H1 (cell line): ENCODE measurements at regions not wholly inside any gene's neighbourhood (a gene's known extent, or its start where the extent isn't known, plus 50 kb on each side); places are given as distances from the start of the nearest gene placed in this dataset.

ENCODE experiments used
- CTCF ChIA-PET: fragments of 300-600 bp; sonication (Branson Sonifier 250); formaldehyde crosslinking; loops from one replicate; lab custom pipeline; 2021; ENCODE audit not compliant: partially characterized antibody; lab: Charles Lee
- POLR2A ChIA-PET: fragments of 300-600 bp; sonication (Branson Sonifier 250); formaldehyde crosslinking; loops from one replicate; lab custom pipeline; 2021; ENCODE audit warnings: inconsistent platforms; ENCODE audit not compliant: partially characterized antibody; lab: Charles Lee
- DNase-seq, 2 experiments: peaks; one replicate each; pipeline versions ENCODE4 v3.0.0 to v3.0.0-alpha.2; 2010 to 2022; ENCODE audit warnings: low spot score in 2 of 2, low read depth in 1 of 2, mixed read lengths in 1 of 2
- FAIRE-seq: peaks from 2 replicates; lab custom pipeline; 2011; peaks lifted over from hg19 to GRCh38; lab: Jason Lieb, UNC
- H2AFZ ChIP-seq: 2 replicates; pipeline ENCODE4 v1.8.1; 2012; ENCODE audit warnings: low read length, inconsistent platforms
- H2AK5ac ChIP-seq: 2 replicates; pipeline ENCODE4 v1.6.1; 2013; ENCODE audit warnings: low read depth, low read length
- H2BK120ac ChIP-seq: replicated peaks from 2 replicates; pipeline ENCODE3; 2013; ENCODE audit warnings: low read depth, low read length, inconsistent platforms
- H2BK12ac ChIP-seq: 2 replicates; pipeline ENCODE4 v1.6.1; 2013; ENCODE audit warnings: low read depth, low read length
- H2BK15ac ChIP-seq: 2 replicates; pipeline ENCODE4 v1.6.1; 2013; ENCODE audit warnings: low read length
- H2BK20ac ChIP-seq: 2 replicates; pipeline ENCODE4 v1.6.1; 2013; ENCODE audit warnings: low read length
- H2BK5ac ChIP-seq: 2 replicates; pipeline ENCODE4 v1.6.1; 2013; ENCODE audit warnings: low read depth, low read length
- H3K14ac ChIP-seq: 2 replicates; pipeline ENCODE4 v1.6.1; 2013; ENCODE audit warnings: inconsistent platforms; ENCODE audit not compliant: insufficient read length
- H3K18ac ChIP-seq: 2 replicates; pipeline ENCODE4 v1.6.1; 2013; ENCODE audit warnings: low read length; ENCODE audit errors: extremely low read depth
- H3K23ac ChIP-seq: 2 replicates; pipeline ENCODE4 v1.6.1; 2013; ENCODE audit warnings: inconsistent platforms; ENCODE audit not compliant: insufficient read length
- H3K23me2 ChIP-seq: 2 replicates; pipeline ENCODE4 v1.6.1; 2013; ENCODE audit warnings: low read depth, low read length
- H3K27ac ChIP-seq: 2 replicates; pipeline ENCODE4 v1.6.1; 2011; ENCODE audit warnings: low read depth, low read length, inconsistent platforms
- H3K27me3 ChIP-seq, 4 experiments: replicated peaks in 1 of 4; 1 replicate in 1 of 4; 2 replicates in 3 of 4; pipeline versions ENCODE4 v1.6.1 to v1.8.1; 2011 to 2013; ENCODE audit warnings: low read length in 3 of 4, mild to moderate bottlenecking in 3 of 4, inconsistent platforms in 2 of 4, mixed read lengths in 2 of 4, moderate library complexity in 1 of 4; ENCODE audit not compliant: control insufficient read depth in 3 of 4, insufficient read depth in 3 of 4; ENCODE audit errors: extremely low read depth in 1 of 4
- H3K36me3 ChIP-seq, 4 experiments: 2 replicates each; pipeline versions ENCODE4 v1.6.1 to v1.8.1; 2011 to 2013; ENCODE audit warnings: mild to moderate bottlenecking in 4 of 4, low read length in 3 of 4, moderate library complexity in 2 of 4, control low read depth in 1 of 4, inconsistent platforms in 1 of 4; ENCODE audit not compliant: insufficient read depth in 4 of 4, control insufficient read depth in 2 of 4
- H3K4ac ChIP-seq: replicated peaks from 2 replicates; pipeline ENCODE3; 2013; ENCODE audit warnings: low read length, low read depth, mixed read lengths, inconsistent platforms; ENCODE audit not compliant: insufficient read length
- H3K4me1 ChIP-seq, 4 experiments: replicated peaks in 1 of 4; 1 replicate in 1 of 4; 2 replicates in 3 of 4; pipeline versions ENCODE4 v1.6.1 to v1.8.1; 2011 to 2013; ENCODE audit warnings: low read length in 3 of 4, inconsistent platforms in 2 of 4, mixed read lengths in 1 of 4; ENCODE audit not compliant: insufficient read depth in 4 of 4, control insufficient read depth in 3 of 4
- H3K4me2 ChIP-seq, 2 experiments: 2 replicates each; pipeline versions ENCODE4 v1.6.1 to v1.8.1; 2011 to 2013; ENCODE audit warnings: low read depth in 2 of 2, low read length in 2 of 2, control low read depth in 1 of 2, inconsistent platforms in 1 of 2, mild to moderate bottlenecking in 1 of 2; ENCODE audit not compliant: insufficient read depth in 1 of 2
- H3K4me3 ChIP-seq, 4 experiments: fragments of 200-600, 300-600 bp in 1 of 4; sonication (generic), shearing (Covaris generic), sonication (Bioruptor Twin) in 1 of 4; 2 replicates each; pipeline versions ENCODE4 v1.5.1 to v1.8.1; 2011 to 2016; ENCODE audit warnings: low read length in 4 of 4, low read depth in 3 of 4, control low read depth in 2 of 4, inconsistent platforms in 2 of 4, mild to moderate bottlenecking in 2 of 4, mixed read lengths in 1 of 4, moderate library complexity in 1 of 4; ENCODE audit not compliant: insufficient read depth in 2 of 4; ENCODE audit errors: extremely low read depth in 1 of 4
- H3K56ac ChIP-seq: replicated peaks from 2 replicates; pipeline ENCODE3; 2013; ENCODE audit warnings: low read depth, mild to moderate bottlenecking, mixed read lengths, low read length, inconsistent platforms; ENCODE audit not compliant: insufficient read length
- H3K79me1 ChIP-seq: 2 replicates; pipeline ENCODE4 v1.6.1; 2013; ENCODE audit warnings: low read depth, low read length, control low read depth
- H3K79me2 ChIP-seq, 2 experiments: 2 replicates each; pipeline versions ENCODE4 v1.6.1 to v1.8.1; 2012 to 2013; ENCODE audit warnings: low read length in 2 of 2, mild to moderate bottlenecking in 2 of 2, inconsistent platforms in 1 of 2; ENCODE audit not compliant: insufficient read depth in 2 of 2, control insufficient read depth in 1 of 2
- H3K9ac ChIP-seq, 4 experiments: replicated peaks in 1 of 4; 1 replicate in 1 of 4; 2 replicates in 3 of 4; pipeline versions ENCODE4 v1.6.1 to v1.8.1; 2011 to 2013; ENCODE audit warnings: low read depth in 3 of 4, low read length in 3 of 4, control low read depth in 2 of 4, mild to moderate bottlenecking in 2 of 4, moderate library complexity in 2 of 4, inconsistent platforms in 1 of 4; ENCODE audit errors: extremely low read depth in 1 of 4
- H3K9me3 ChIP-seq, 2 experiments: 2 replicates each; pipeline versions ENCODE4 v1.6.1 to v1.8.1; 2012 to 2013; ENCODE audit warnings: mild to moderate bottlenecking in 2 of 2, moderate library complexity in 2 of 2, control low read depth in 1 of 2, inconsistent platforms in 1 of 2, low read depth in 1 of 2, low read length in 1 of 2, mixed read lengths in 1 of 2; ENCODE audit not compliant: insufficient read depth in 2 of 2
- H4K20me1 ChIP-seq, 2 experiments: replicated peaks in 1 of 2; 2 replicates each; pipeline versions ENCODE3 to v1.8.1; 2011 to 2013; ENCODE audit warnings: inconsistent platforms in 2 of 2, low read length in 2 of 2, mild to moderate bottlenecking in 1 of 2; ENCODE audit not compliant: insufficient read depth in 2 of 2, control insufficient read depth in 1 of 2
- H4K5ac ChIP-seq: 2 replicates; pipeline ENCODE4 v1.6.1; 2013; ENCODE audit warnings: low read length, low read depth, mixed read lengths, inconsistent platforms; ENCODE audit not compliant: insufficient read length
- H4K8ac ChIP-seq: 2 replicates; pipeline ENCODE4 v1.8.0; 2013; ENCODE audit warnings: mild to moderate bottlenecking, moderate library complexity, low read length, inconsistent platforms; ENCODE audit not compliant: insufficient read depth; ENCODE audit errors: extremely low read depth
- H4K91ac ChIP-seq: replicated peaks from 2 replicates; pipeline ENCODE3; 2013; ENCODE audit warnings: low read length, mixed read lengths, inconsistent platforms; ENCODE audit not compliant: insufficient read length
- CTBP2 ChIP-seq: IDR thresholded peaks from 2 replicates; pipeline ENCODE4 v1.7.0; 2011; ENCODE audit warnings: borderline replicate concordance, mild to moderate bottlenecking, moderate library complexity, mixed read lengths, low read length; ENCODE audit not compliant: insufficient read depth, insufficient read length
- RAD21 ChIP-seq, 2 experiments: IDR thresholded peaks in 1 of 2; conservative IDR thresholded peaks in 1 of 2; 2 replicates each; pipeline ENCODE4 v1.6.1; 2011; ENCODE audit warnings: low read depth in 2 of 2, low read length in 2 of 2, improper control_type of control experiment in 1 of 2, inconsistent platforms in 1 of 2, mild to moderate bottlenecking in 1 of 2, moderate library complexity in 1 of 2
- WGBS, 2 experiments: shearing (Covaris generic) in 1 of 2; methylation state at CpG; one replicate each; pipeline versions ENCODE4 v1.1.6 to v1.1.7; 2013 to 2015; ENCODE audit warnings: low lambda C conversion rate in 2 of 2, mixed read lengths in 2 of 2, inconsistent platforms in 1 of 2, low coverage in 1 of 2, missing lambda C conversion rate in 1 of 2; ENCODE audit not compliant: insufficient replicate concordance in 2 of 2, insufficient coverage in 1 of 2, insufficient read length in 1 of 2; ENCODE audit errors: extremely low coverage in 1 of 2, missing lambda C conversion rate in 1 of 2; 5-methylcytosine and 5-hydroxymethylcytosine counted together

DNA sequence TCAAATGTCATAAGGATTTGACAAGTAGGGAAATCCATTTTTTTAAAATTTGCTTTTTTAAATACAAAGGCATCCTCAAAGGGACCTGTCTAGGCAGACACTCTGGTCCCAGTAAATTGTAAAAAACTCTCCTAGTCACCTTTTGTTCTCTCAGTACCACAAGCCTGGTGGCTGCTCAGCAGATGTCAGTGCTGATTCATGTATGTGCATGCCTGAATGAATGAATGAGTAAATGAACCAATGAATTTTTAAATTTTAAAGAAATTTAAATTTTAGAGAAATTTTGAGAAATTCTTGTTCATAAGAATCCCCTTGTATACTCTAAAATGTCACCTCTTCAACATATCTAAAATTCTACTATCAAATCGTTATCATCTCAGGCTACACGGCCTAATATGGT is 199.5 kb downstream of the TLE3 start:
- Histone ChIP-seq H3K23me2 (no peaks in the 10 kb centered on the region), H3K79me1 (no peaks in the 10 kb centered on the region), H4K20me1 (no peaks in the 10 kb centered on the region), H3K4me1 (no peaks in the 10 kb centered on the region), H2BK12ac (no peak overlapping the region), H3K79me2 (no peaks in the 10 kb centered on the region), H3K4me3 (no peak overlapping the region), H3K4ac (no peak overlapping the region), H3K18ac (no peak overlapping the region), H4K91ac (no peak overlapping the region), H3K14ac (no peak overlapping the region), H3K27ac (no peak overlapping the region), H3K4me2 (no peak overlapping the region), H2BK120ac (no peak overlapping the region), H2AFZ (no peak overlapping the region), H3K56ac (no peak overlapping the region), H2BK5ac (no peak overlapping the region), H3K9ac (no peak overlapping the region), H3K36me3 (no peaks in the 10 kb centered on the region), H3K27me3 (no peaks in the 10 kb centered on the region), H2BK20ac (no peak overlapping the region), H3K23ac (no peak overlapping the region), H3K9me3 (no peaks in the 10 kb centered on the region), H2BK15ac (no peak overlapping the region), H4K5ac (no peak overlapping the region), H4K8ac (no peak overlapping the region), H2AK5ac (no peak overlapping the region)
- 83 to 100% methylated on average over 1 to 2 of the region's 2 CpGs for WGBS, 2 experiments
- DNase-seq = no peak
- no peak for FAIRE-seq
- ChIA-PET POLR2A (no interaction called here), CTCF (interaction anchor here (0.7 to 1.6 kb wide), 4 partner anchors 12 to 136 kb away, joined by 3 to 5 read pairs (median 4); no protein-coding TSS in a partner anchor)
- peak; percentile 10 to 30; a peak in 2 of 4 replicates for TF ChIP-seq RAD21 (IDR thresholded peaks at IDR 0.05 in 1 of 2, conservative IDR thresholded peaks at IDR 0.05 in 1 of 2; ENCODE audit: low read depth in 2 of 2, low read length in 2 of 2)
- no peak for TF ChIP-seq CTBP2
